Skeletal muscle satellite cell (primary cell): ENCODE measurements at regions not wholly inside any gene's neighbourhood (a gene's known extent, or its start where the extent isn't known, plus 50 kb on each side); places are given as distances from the start of the nearest gene placed in this dataset.
"Not testable (repeated sequence)": the region's sequence is repeated elsewhere in the genome, so short reads cannot be mapped to it uniquely, and the experiment has no call there.

Source experiments
- H3K27me3 ChIP-seq: 2 replicates; pipeline ENCODE4 v1.7.0; 2013; ENCODE audit warnings: low read length; ENCODE audit not compliant: control insufficient read depth, insufficient read depth
- H3K36me3 ChIP-seq: 2 replicates; pipeline ENCODE4 v1.7.0; 2013; ENCODE audit warnings: mild to moderate bottlenecking, control low read depth, low read length; ENCODE audit not compliant: insufficient read depth
- H3K4me1 ChIP-seq: 2 replicates; pipeline ENCODE4 v1.7.0; 2013; ENCODE audit warnings: low read length; ENCODE audit not compliant: control insufficient read depth, insufficient read depth
- H3K4me2 ChIP-seq: 2 replicates; pipeline ENCODE4 v1.7.0; 2013; ENCODE audit warnings: mild to moderate bottlenecking, low read length
- H3K4me3 ChIP-seq: 2 replicates; pipeline ENCODE4 v1.7.0; 2013; ENCODE audit warnings: low read length
- H3K9ac ChIP-seq: 2 replicates; pipeline ENCODE4 v1.7.0; 2013; ENCODE audit warnings: mild to moderate bottlenecking, low read depth, low read length, moderate library complexity
- H3K9me3 ChIP-seq: replicated peaks from 2 replicates; pipeline ENCODE4 v1.7.0; 2013; ENCODE audit warnings: mild to moderate bottlenecking, control low read depth, low read length

DNA sequence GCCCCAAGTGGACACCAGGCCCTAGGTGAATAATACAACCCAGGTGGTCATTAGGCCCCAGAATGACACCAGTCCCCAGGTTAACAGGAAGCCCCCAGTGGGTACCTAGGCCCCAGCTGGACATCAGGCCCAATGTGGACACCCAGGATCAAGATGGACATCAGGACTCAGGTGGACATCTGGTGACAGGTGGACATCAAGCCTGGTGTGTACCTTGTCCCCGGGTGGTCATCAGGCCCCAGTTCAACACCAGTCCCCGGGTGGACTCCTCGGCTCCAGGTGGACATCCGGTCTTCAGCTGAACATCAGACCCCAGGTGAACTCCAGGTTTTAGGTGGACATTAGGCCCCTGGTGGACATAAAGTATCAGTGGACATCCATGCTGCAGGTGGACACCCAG, 524.6 kb downstream of the FOXD4L4 start:
- H3K27me3 ChIP-seq, H3K4me1 ChIP-seq, H3K4me2 ChIP-seq, H3K4me3 ChIP-seq, H3K9me3 ChIP-seq, H3K36me3 ChIP-seq, H3K9ac ChIP-seq: not testable (repeated sequence)

DNA sequence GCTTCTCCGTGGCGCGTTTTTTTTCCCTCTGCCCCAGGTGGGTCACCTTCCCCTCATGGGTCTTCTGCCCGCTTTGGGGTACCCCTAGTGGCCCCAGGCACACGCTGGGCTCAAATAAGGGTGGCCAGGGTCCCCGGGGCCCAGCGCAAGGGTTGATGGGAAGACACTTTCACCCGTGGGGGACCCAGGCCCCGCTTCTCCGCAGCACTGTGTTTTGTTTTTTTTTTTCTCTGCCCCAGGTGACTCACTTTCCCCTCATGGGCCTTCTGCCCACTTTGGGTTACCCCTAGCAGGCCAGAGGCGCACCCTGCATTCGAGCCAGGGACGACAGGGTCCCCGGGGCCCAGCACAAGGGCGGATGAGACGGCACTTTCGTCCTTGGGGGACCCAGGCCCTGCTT, 526.7 kb downstream of the FOXD4L4 start:
- H3K27me3 ChIP-seq, H3K4me3 ChIP-seq, H3K4me2 ChIP-seq, H3K4me1 ChIP-seq, H3K9me3 ChIP-seq, H3K36me3 ChIP-seq, H3K9ac ChIP-seq: not testable (repeated sequence)

DNA sequence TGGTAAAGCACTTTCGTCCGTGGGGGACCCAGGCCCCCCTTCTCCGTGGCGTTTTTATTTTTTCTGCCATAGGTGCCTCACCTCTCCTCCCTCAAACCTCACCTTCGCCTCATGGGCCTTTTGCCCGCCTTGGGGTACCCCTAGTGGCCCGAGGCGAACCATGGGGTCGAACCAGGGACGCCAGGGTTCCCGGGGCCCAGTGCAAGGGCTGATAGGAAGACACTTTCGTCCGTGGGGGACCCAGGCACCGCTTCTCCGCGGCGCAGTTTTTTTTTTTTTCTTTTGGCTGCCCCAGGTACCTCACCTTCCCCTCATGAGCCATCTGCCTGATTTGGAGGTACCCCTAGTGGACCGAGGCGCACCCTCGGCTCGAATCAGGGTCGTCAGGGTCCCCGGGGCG, 527.8 kb downstream of the FOXD4L4 start:
- H3K27me3 ChIP-seq, H3K9me3 ChIP-seq, H3K4me2 ChIP-seq, H3K36me3 ChIP-seq, H3K4me3 ChIP-seq, H3K4me1 ChIP-seq, H3K9ac ChIP-seq: not testable (repeated sequence)

DNA sequence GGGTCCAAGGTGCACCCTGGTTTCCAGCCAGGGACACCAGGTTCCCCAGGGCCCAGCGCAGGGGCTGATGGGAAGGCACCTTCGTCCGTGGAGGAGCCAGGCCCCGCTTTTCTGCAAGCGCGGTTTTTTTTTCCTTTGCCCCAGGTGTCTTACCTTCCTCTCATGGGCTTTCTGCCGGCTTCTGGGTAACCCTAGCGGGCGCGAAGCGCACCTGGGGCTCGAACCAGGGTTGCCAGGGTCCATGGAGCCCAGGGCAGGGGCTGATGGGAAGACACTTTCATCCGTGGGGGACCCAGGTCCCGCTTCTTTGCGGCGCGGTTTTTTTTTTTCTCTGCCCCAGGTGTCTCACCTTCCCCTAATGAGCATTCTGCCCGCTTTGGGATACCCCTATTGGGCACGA, 529.3 kb downstream of the FOXD4L4 start:
- H3K9me3 ChIP-seq, H3K4me3 ChIP-seq, H3K27me3 ChIP-seq: not testable (repeated sequence)

DNA sequence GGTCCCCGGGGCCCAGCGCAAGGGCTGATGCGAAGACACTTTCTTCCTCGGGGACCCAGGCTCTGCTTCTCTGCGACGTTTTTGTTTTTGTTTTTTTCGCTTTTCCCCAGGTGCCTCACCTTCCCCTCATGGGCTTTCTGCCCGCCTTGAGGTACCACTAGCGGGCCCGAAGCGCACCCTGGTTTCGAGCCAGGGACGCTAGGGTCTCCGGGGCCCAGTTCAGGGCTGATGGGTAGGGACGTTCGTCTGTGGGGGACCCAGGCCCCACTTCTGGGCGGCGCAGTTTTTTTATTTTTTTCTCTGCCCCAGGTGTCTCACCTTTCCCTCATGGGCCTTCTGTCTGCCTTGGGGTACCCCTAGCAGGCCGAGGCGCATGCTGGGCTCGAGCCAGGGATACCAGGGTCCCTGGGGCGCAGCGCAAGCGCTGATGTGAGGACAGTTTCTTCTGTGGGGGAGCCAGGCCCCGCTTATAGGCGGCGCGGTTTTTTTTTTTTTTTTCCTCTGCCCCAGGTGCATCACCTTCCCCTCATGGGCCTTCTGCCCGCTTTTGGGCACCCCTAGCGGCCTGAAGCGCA, 530.0 kb downstream of the FOXD4L4 start:
- H3K4me1 ChIP-seq, H3K4me3 ChIP-seq, H3K36me3 ChIP-seq, H3K4me2 ChIP-seq, H3K9ac ChIP-seq, H3K9me3 ChIP-seq, H3K27me3 ChIP-seq: not testable (repeated sequence)

More for the DNA sequence above, 529.3 kb downstream of the FOXD4L4 start:
- not testable (repeated sequence) for H3K9ac ChIP-seq, H3K4me1 ChIP-seq, H3K4me2 ChIP-seq, H3K36me3 ChIP-seq

DNA sequence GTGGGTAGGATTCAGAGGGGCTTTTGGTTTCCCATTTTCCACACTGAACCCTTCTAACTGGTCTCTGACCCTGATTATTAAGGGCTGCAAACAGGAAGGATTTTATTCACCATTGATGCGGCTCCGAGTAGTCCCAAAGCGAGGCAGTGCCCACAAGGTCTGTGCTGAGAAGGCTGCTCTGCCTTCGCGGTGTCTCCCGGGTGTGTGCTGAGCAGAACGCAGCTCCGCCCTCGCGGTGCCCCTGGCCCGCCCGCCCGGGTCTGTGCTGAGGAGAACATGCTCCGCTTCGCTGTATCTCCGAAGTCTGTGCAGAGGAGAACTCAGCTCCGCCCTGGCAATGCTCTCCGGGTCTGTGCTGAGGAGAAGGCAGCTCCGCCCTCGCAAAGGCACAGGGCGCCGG, 530.7 kb downstream of the FOXD4L4 start:
- H3K9me3 ChIP-seq, H3K4me1 ChIP-seq, H3K9ac ChIP-seq, H3K4me2 ChIP-seq, H3K4me3 ChIP-seq, H3K27me3 ChIP-seq, H3K36me3 ChIP-seq: not testable (repeated sequence)

DNA sequence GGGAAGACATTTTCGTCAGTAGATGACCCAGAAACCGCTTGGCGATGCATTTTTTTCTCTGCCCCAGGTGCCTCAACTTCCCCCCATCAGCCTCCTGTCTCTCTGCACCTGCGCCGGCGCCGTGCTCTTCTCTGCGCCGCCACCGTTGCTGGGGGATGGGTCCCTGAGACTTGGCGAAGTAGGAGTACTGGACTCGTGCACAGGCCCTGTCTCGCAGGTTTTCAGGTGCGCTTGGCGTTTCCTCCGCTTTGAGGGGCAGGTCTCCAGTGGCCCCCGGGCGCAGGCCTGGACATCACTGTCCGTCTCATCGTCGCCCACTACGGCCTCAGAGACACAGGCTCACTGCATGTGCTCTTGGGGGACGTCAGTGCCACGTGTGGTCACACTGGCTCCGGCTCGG, 532.1 kb downstream of the FOXD4L4 start:
- H3K4me2 ChIP-seq, H3K36me3 ChIP-seq, H3K4me3 ChIP-seq, H3K9me3 ChIP-seq, H3K4me1 ChIP-seq, H3K27me3 ChIP-seq, H3K9ac ChIP-seq: not testable (repeated sequence)

DNA sequence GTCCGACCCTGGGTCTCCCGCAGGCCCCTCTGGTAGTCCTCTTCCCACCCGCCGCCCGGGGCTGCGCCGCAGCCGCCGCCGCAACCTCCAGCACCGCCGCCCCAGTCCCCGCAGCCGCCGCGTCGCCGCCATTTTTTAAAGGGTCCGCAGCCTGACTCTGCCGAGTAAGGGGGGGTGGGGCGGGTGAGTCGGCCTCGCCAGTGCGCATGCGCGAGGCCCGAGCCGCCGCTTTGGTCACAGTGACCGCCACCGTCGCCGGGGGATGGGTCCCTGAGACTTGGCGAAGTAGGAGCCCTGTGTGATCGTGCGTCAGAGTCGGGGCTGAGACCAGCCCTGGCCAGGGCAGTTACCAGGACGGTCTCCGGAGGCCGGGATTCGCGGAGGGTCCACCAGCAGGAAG, 532.8 kb downstream of the FOXD4L4 start:
- H3K4me1 ChIP-seq, H3K36me3 ChIP-seq, H3K9me3 ChIP-seq, H3K4me2 ChIP-seq, H3K27me3 ChIP-seq: not testable (repeated sequence)
- Histone ChIP-seq H3K9ac (peak overlapping the region; percentile 81), H3K4me3 (peak overlapping the region; percentile 66)

DNA sequence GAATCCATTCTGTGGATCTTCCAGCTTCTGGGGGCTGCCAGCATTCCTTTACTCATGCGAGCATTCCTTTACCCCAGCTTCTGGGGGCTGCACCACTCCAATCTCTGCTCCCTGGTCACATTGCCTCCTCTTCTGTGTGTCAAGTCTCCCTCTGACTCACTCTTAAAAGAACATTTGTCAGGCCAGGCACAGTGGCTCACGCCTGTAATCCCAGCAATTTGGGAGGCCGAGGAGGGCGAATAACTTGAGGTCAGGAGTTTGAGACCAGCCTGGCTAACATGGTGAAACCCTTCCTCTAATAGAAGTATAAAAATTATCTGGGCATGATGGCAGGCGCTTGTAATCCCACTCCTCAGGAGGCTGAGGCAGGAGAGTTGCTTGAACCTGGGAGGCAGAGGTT, 541.9 kb downstream of the FOXD4L4 start:
- H3K4me3 ChIP-seq, H3K9me3 ChIP-seq, H3K36me3 ChIP-seq, H3K4me2 ChIP-seq, H3K27me3 ChIP-seq, H3K9ac ChIP-seq, H3K4me1 ChIP-seq: not testable (repeated sequence)
